ENCODE measurements at regions not wholly inside any gene's neighbourhood (a gene's known extent, or its start where the extent isn't known, plus 50 kb on each side); places are given as distances from the start of the nearest gene placed in this dataset.
A peak's percentile ranks its signal among the peaks of the same experiment; 100 is the strongest.

- in situ Hi-C loops (cut with HindIII; ENCODE audit: low pct_ligation_motif_present, low pct_unique_long_range_greater_than_20kb, low sequenced_read_pairs), result no loop called here
- no peak for DNase-seq
Measured at GRCh38 chr1:201710632-201711597, 118.0 kb upstream of the IPO9 start.

DNA sequence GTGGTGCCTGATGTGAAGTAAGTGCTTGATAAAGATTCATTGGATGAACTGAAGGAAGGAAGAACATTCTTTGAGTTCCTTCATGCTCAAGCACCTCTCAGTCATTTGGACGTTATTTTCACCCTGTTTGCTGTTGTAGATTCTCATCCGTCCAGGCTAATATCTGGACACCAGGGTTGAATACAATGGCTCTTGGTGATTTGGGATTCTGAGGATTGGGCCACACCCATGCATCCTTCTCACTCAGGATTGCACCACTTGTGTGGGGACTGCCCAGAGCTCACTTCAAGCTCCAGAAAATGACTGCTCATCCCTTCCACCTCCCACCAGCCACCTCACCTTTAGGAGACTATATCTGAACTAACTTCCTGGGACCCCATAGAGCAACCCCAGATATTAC is 117.1 kb upstream of the IPO9 start:
- peak; percentile 62 for DNase-seq
- in situ Hi-C loops (cut with HindIII; ENCODE audit: low pct_ligation_motif_present, low pct_unique_long_range_greater_than_20kb, low sequenced_read_pairs), result no loop called here

GRCh38 chr1:201712387-201713085 is 116.4 kb upstream of the IPO9 start:
- in situ Hi-C loops (cut with HindIII; ENCODE audit: low pct_ligation_motif_present, low pct_unique_long_range_greater_than_20kb, low sequenced_read_pairs), result no loop called here
- no peak for DNase-seq

GRCh38 chr1:201713086-201713810 is 115.7 kb upstream of the IPO9 start:
- peak; percentile 99 for DNase-seq

GRCh38 chr1:201714542-201715329 is 114.2 kb upstream of the IPO9 start:
- in situ Hi-C loops (cut with HindIII; ENCODE audit: low pct_ligation_motif_present, low pct_unique_long_range_greater_than_20kb, low sequenced_read_pairs), result no loop called here
- peak; percentile 99 for DNase-seq

More at GRCh38 chr1:201713086-201713810, 115.7 kb upstream of the IPO9 start:
- in situ Hi-C loops (cut with HindIII; ENCODE audit: low pct_ligation_motif_present, low pct_unique_long_range_greater_than_20kb, low sequenced_read_pairs), result no loop called here

GRCh38 chr1:201715351-201715750 is 113.6 kb upstream of the IPO9 start:
- in situ Hi-C loops (cut with HindIII; ENCODE audit: low pct_ligation_motif_present, low pct_unique_long_range_greater_than_20kb, low sequenced_read_pairs), result no loop called here
- DNase-seq, result no peak

DNA sequence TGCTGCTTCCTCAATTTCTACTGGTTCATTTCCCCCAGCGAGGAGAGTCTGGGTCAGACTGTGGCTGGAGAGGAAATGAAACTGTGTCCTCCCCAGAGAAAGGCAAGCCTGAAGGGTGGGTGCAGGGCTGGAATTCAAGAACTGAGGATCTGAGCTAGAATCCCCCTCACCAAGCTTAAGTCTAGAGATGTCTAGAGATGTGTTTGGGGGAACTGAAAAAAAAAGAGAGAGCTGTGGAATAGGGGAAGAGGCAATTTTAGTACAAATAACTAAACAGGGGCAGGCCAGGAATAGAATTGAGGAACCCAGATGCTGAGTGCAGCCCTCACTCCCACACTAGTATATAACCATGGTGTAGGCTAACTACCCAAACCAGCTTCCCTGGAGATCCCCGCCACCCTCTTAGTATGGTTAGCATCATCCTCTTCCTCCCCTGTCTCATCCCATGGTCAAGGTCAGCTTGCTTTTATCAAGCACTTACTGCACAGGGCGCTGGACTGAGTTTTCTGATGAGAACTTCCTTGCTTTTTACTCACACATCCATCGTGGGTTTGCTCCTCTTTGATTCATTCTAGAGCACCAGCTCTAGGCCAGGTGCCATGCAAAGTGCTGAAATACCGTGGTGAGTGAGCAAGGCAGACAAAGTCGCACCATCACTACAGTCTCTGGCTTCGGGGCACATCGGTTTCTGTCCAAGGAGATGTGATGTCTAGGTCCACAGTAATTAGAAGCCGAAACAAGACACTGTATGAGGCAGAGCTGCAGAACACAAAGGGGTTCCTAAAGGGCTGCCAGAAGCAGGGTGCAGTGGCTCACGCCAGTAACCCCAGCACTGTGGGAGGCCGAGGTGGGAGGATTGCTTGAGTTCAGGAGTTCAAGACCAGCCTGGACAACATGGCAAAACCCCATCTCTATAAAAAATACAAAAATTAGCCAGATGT is 112.9 kb upstream of the IPO9 start:
- no peak for DNase-seq
- in situ Hi-C loops (cut with HindIII; ENCODE audit: low pct_ligation_motif_present, low pct_unique_long_range_greater_than_20kb, low sequenced_read_pairs), result no loop called here

GRCh38 chr1:201716742-201717135 is 112.2 kb upstream of the IPO9 start:
- no peak for DNase-seq
- in situ Hi-C loops (cut with HindIII; ENCODE audit: low pct_ligation_motif_present, low pct_unique_long_range_greater_than_20kb, low sequenced_read_pairs), result no loop called here

- in situ Hi-C loops (cut with HindIII; ENCODE audit: low pct_ligation_motif_present, low pct_unique_long_range_greater_than_20kb, low sequenced_read_pairs), result no loop called here
Measured at GRCh38 chr1:201717286-201717685, 111.7 kb upstream of the IPO9 start.

DNA sequence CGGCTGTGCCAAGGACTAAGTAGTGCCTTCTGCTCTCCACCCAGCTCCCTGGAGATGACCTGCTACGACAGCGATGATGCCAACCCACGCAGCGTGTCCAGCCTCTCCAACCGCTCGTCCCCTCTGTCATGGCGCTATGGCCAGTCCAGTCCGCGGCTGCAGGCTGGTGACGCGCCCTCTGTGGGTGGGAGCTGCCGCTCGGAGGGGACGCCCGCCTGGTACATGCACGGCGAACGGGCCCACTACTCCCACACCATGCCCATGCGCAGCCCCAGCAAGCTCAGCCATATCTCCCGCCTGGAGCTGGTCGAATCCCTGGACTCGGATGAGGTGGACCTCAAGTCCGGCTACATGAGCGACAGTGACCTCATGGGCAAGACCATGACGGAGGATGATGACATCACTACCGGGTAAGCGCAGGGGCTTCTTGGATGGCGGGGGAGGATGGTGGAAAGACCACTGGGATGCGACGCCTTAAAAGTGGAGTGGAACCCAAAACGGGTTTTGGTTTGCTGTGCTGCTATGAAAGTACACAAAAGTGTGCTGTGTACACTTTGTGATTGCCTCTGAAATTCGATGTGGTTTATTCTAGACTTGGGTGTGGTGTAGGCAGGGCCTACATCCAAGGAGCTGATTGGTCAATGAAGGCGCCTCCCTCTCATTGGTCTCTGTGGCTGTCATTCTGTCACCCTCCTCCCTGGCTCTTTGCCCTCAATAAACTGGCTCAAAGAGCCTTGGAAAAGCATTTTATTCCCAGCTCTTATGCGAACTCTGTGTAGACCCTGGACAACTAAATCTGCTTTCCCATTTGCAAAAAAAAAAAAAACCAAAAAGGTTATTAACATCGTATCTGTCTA is 110.4 kb upstream of the IPO9 start:
- in situ Hi-C loops (cut with HindIII; ENCODE audit: low pct_ligation_motif_present, low pct_unique_long_range_greater_than_20kb, low sequenced_read_pairs), result no loop called here

More at GRCh38 chr1:201717286-201717685, 111.7 kb upstream of the IPO9 start:
- no peak for DNase-seq

DNA sequence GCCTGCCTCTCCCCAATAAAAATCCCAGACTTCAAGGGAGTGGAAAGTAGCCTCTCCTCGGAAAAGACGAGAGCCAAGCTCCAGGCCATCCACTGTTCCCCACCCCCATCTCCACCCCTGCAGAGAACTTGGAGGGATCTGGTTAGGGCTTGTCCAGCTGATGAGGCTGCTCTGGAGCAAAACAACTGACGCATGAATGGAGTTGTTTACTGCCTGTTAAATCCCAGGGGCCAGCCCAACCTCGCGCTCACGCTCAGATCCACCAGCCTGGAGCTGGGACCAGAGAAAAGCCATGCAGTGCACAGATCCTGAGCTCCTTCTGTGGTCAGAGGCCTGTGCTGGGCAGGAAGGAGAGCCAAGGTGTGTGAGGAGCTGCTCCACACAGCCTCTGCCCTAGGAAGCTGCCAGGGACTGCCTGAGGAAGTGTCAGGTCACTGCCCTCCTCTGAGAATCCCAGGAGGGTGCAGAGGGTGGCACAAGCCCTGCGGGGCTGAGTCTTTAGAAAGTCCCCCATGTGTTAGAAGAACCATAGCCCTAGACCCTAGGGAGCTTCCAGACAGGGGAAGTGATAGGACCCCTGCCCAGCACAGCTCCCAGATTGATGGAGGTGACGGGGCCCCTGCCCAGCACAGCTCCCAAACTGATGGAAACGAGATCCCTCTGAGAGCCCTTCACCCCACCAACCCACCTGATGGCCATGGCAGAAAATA is 109.0 kb upstream of the IPO9 start:
- in situ Hi-C loops (cut with HindIII; ENCODE audit: low pct_ligation_motif_present, low pct_unique_long_range_greater_than_20kb, low sequenced_read_pairs), result no loop called here
- DNase-seq, result no peak

More for the DNA sequence above, 110.4 kb upstream of the IPO9 start:
- no peak for DNase-seq

DNA sequence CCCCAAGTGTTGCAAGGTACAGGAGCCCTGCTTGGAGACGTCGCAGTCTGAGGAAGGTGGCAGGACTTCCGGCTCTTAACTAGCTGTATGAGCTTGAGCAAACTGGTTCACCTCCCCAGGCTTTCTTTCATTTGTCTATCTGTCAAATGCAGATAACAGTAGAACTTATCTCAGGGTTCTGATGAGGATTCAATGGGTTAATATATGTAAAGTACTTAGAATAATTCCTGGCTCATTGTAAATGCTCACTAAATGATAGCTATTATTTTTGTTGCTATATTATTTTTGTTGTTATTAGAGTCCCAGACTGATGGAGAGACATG is 108.5 kb upstream of the IPO9 start:
- in situ Hi-C loops (cut with HindIII; ENCODE audit: low pct_ligation_motif_present, low pct_unique_long_range_greater_than_20kb, low sequenced_read_pairs), result no loop called here
- DNase-seq, result no peak

DNA sequence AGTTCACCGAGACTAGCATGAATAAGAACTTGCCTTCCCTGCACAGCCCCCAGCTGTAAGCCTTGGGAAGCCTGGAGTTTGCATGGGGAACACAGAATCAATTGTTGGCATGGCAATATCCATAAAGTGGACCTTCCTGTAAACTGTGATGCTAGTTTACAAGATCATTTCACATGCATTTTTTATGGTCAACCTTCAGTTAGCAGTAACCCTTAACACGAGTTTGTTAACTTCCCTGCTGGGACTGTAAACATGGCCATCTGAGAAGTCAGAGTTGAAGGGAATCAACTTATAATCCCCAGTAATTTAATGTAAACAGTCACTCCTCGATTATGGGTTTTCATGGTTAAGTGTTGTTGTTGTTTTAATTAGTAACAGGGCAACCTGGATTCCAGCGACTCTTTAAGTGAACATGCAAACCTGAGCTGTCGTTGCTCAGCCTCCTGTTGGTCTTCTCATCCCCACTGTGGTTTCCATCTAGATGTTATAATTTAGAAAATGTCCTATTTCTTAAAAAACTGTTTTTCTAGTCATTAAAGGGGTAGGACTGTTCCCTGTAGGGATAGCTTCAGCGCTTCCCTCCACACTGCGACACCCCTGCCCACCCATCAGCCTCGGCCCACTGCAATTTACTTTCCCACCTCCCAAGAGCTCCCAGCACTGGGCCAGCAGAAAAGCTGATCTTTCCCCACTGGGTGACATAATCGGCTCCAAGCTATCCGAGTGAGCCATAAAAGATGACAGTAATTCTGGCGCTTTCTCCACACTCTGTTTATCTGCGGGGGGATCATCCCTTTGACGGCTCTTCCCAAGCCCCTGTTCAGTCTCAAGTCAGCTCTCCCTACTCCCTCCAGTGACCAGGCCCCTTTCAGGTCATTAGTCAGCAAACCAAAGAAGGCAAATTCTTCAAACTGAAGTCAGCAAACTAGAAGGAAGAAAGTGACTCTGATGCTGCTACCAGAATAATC is 107.6 kb upstream of the IPO9 start:
- in situ Hi-C loops (cut with HindIII; ENCODE audit: low pct_ligation_motif_present, low pct_unique_long_range_greater_than_20kb, low sequenced_read_pairs), result no loop called here
- no peak for DNase-seq

DNA sequence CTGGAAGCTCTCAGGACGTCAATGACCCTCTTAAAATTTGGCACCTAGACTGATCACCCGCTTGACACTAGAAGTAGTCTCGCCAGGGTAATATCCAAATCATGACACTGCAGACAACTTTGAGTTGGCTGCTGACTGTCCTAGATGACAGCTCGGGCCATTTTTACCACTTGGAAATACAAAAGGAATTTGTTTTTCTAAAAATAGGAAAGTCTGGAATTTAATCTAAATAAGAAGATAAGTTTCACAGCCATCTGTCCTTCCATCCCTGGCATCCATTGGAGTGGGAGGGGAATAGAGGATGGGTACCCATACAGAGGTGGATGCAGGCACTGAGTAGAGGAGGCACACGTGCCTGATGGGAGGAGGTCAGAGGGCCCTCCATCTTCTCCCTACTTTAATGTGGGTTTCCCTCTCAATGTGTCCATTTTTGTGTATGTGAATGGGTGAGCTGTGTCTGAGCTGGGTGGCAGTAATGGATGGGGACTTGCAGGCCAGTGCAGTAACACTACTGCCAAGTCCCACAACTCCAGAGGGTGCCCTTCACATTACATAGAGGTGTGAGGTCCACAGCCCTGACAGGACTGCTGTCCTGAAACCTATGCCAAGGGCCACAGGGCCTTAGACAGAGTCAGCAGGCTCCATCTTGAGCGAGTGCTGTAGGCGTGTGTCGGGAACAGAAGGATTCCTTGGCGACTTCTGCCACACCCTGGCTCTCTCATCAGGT is 104.8 kb upstream of the IPO9 start:
- in situ Hi-C loops (cut with HindIII; ENCODE audit: low pct_ligation_motif_present, low pct_unique_long_range_greater_than_20kb, low sequenced_read_pairs), result no loop called here
- DNase-seq, result no peak

DNA sequence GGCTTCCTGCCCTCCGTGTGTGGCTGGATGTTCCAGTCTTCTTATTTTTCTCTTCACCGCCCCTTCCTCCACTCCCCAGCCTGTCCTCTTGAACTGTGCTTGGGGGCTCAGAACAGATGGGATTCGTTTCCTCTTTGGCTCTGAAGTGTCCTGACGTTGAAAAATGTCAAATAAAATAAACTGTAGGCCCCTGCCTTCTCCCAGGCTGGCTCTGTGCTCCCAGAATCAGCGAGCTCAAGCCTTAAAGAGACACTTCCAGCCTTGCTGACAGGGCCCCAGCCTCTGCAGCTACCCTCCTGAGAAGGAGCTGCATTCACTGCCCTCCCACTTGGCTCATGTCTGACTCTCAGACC is 104.2 kb upstream of the IPO9 start:
- DNase-seq, result no peak
- in situ Hi-C loops (cut with HindIII; ENCODE audit: low pct_ligation_motif_present, low pct_unique_long_range_greater_than_20kb, low sequenced_read_pairs), result no loop called here
